ENCODE measurements at regions not wholly inside any gene's neighbourhood (a gene's known extent, or its start where the extent isn't known, plus 50 kb on each side); places are given as distances from the start of the nearest gene placed in this dataset.

GRCh38 chr3:16807391-16807790 lies 77.4 kb upstream of the PLCL2 start:
- TF ChIP-seq CTCF (IDR thresholded peaks at IDR 0.05; ENCODE audit: poor library complexity, severe bottlenecking) (no peak), EP300 (conservative IDR thresholded peaks at IDR 0.05; ENCODE audit: poor library complexity, severe bottlenecking) (no peak), EZH2 (IDR thresholded peaks at IDR 0.05; ENCODE audit: borderline replicate concordance, insufficient read depth, low read length, poor library complexity, severe bottlenecking) (no peak), REST (IDR thresholded peaks at IDR 0.05; ENCODE audit: borderline replicate concordance) (no peak), SMC3 (conservative IDR thresholded peaks at IDR 0.05; ENCODE audit: poor library complexity) (no peak), RAD21 (conservative IDR thresholded peaks at IDR 0.05) (no peak), POLR2AphosphoS5 (IDR thresholded peaks at IDR 0.05) (no peak), TAF1 (IDR thresholded peaks at IDR 0.05; ENCODE audit: low read depth) (no peak), MXI1 (conservative IDR thresholded peaks at IDR 0.05; ENCODE audit: poor library complexity, severe bottlenecking) (no peak)
